ENCODE measurements at regions not wholly inside any gene's neighbourhood (a gene's known extent, or its start where the extent isn't known, plus 50 kb on each side); places are given as distances from the start of the nearest gene placed in this dataset.

DNA sequence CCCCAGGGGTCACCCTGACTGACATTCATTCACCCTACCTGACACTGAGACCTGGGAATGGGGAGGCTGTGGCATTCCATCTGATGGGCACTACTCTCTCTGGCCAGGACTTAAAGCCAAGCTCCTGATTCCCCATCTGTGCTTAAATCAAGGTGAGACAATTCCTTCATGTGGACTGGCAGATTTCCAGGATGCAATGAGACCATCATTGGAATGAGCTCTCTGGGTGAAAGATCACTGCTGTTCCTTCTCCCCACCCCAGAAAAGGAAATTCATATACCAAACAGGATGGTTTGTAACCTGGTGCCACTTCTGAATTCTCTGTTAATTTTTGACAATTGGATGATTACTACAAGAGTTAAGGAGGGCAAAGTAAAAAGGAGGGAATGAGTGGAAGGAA, 354.8 kb downstream of the MID1IP1 start:
- H2BK15ac ChIP-seq (ENCODE audit: low read depth, low read length), result no peak overlapping the region
- ATAC-seq (ENCODE audit: low read depth) (no peak), DNase-seq (no peak)
- no peaks in the 10 kb centered on the region for H3K9me1 ChIP-seq (ENCODE audit: insufficient read depth, low read length)
- TF ChIP-seq, protein P1, sequence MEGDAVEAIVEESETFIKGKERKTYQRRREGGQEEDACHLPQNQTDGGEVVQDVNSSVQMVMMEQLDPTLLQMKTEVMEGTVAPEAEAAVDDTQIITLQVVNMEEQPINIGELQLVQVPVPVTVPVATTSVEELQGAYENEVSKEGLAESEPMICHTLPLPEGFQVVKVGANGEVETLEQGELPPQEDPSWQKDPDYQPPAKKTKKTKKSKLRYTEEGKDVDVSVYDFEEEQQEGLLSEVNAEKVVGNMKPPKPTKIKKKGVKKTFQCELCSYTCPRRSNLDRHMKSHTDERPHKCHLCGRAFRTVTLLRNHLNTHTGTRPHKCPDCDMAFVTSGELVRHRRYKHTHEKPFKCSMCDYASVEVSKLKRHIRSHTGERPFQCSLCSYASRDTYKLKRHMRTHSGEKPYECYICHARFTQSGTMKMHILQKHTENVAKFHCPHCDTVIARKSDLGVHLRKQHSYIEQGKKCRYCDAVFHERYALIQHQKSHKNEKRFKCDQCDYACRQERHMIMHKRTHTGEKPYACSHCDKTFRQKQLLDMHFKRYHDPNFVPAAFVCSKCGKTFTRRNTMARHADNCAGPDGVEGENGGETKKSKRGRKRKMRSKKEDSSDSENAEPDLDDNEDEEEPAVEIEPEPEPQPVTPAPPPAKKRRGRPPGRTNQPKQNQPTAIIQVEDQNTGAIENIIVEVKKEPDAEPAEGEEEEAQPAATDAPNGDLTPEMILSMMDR (conservative IDR thresholded peaks at IDR 0.05; ENCODE audit: low read depth, low read length), result no peak
- TF ChIP-seq, protein P2, sequence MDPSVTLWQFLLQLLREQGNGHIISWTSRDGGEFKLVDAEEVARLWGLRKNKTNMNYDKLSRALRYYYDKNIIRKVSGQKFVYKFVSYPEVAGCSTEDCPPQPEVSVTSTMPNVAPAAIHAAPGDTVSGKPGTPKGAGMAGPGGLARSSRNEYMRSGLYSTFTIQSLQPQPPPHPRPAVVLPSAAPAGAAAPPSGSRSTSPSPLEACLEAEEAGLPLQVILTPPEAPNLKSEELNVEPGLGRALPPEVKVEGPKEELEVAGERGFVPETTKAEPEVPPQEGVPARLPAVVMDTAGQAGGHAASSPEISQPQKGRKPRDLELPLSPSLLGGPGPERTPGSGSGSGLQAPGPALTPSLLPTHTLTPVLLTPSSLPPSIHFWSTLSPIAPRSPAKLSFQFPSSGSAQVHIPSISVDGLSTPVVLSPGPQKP (IDR thresholded peaks at IDR 0.05; ENCODE audit: borderline replicate concordance, low read depth, low read length), result no peak
- TF ChIP-seq MAZ (IDR thresholded peaks at IDR 0.05; ENCODE audit: borderline replicate concordance, low read depth, low read length) (no peak), MXI1 (IDR thresholded peaks at IDR 0.05; ENCODE audit: borderline replicate concordance, low read depth, low read length) (no peak), NFE2L2 (IDR thresholded peaks at IDR 0.05; ENCODE audit: low read depth, low read length) (no peak), FOS (IDR thresholded peaks at IDR 0.05; ENCODE audit: low read depth, low read length) (no peak), MAFK (IDR thresholded peaks at IDR 0.05; ENCODE audit: low read depth, low read length) (no peak), SMC3 (IDR thresholded peaks at IDR 0.05; ENCODE audit: low read depth, low read length) (no peak), POLR2A (IDR thresholded peaks at IDR 0.05; ENCODE audit: low read depth, low read length) (no peak), RCOR1 (IDR thresholded peaks at IDR 0.05; ENCODE audit: insufficient replicate concordance, low read length) (no peak), RAD21 (IDR thresholded peaks at IDR 0.05; ENCODE audit: low read length) (no peak), RFX5 (IDR thresholded peaks at IDR 0.05; ENCODE audit: low read depth, low read length) (no peak), BHLHE40 (IDR thresholded peaks at IDR 0.05; ENCODE audit: low read depth, low read length) (no peak)
- TF ChIP-seq, protein P3, sequence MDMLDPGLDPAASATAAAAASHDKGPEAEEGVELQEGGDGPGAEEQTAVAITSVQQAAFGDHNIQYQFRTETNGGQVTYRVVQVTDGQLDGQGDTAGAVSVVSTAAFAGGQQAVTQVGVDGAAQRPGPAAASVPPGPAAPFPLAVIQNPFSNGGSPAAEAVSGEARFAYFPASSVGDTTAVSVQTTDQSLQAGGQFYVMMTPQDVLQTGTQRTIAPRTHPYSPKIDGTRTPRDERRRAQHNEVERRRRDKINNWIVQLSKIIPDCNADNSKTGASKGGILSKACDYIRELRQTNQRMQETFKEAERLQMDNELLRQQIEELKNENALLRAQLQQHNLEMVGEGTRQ (IDR thresholded peaks at IDR 0.05; ENCODE audit: low read depth, low read length), result no peak
- no peak overlapping the region for H2AFZ ChIP-seq (replicated peaks; ENCODE audit: low read length, poor library complexity)
- no peak overlapping the region for H2BK120ac ChIP-seq (ENCODE audit: low read depth, low read length)
- H4K8ac ChIP-seq (ENCODE audit: low read depth in 2 of 2, low read length in 2 of 2), result no peak overlapping the region
- no peak overlapping the region for H3K4me3 ChIP-seq (ENCODE audit: insufficient read depth, low read depth, low read length)
- no peak overlapping the region for H2BK20ac ChIP-seq (ENCODE audit: low read depth, low read length)
- intact Hi-C loops (cut with micrococcal nuclease), result no loop called here
- H2BK5ac ChIP-seq (ENCODE audit: low read depth, low read length, poor library complexity, severe bottlenecking), result no peak overlapping the region
- H3K36me3 ChIP-seq (ENCODE audit: control insufficient read depth, insufficient read depth, low read length), result no peaks in the 10 kb centered on the region
- no peak overlapping the region for H3K27ac ChIP-seq (ENCODE audit: insufficient read depth, low read length)
- dilution Hi-C loops (cut with HindIII; ENCODE audit: low sequenced_read_pairs, unreplicated experiment), result no loop called here
- no peak overlapping the region for H2AK5ac ChIP-seq (ENCODE audit: low read depth, low read length)
- no peaks in the 10 kb centered on the region for H3K9me3 ChIP-seq (ENCODE audit: control insufficient read depth, insufficient read depth, low read length)
- H3K4me1 ChIP-seq (ENCODE audit: control insufficient read depth, insufficient read depth, low read length), result no peaks in the 10 kb centered on the region
- ChIA-PET CTCF (no interaction called here), POLR2A (ENCODE audit: unreplicated experiment) (no interaction called here)
- no TSS peak for BruUV-seq (replicated peaks)
- H3K27me3 ChIP-seq (ENCODE audit: control insufficient read depth, insufficient read depth, low read length), result peaks cover 12% of the 10 kb centered on the region
- H3K23ac ChIP-seq (ENCODE audit: low read depth, low read length), result no peak overlapping the region
- no peak overlapping the region for H4K5ac ChIP-seq (ENCODE audit: low read depth, low read length)
- H3K79me1 ChIP-seq (ENCODE audit: low read depth in 1 of 2, low read length in 2 of 2), result no peaks in the 10 kb centered on the region
- H3K4me2 ChIP-seq (ENCODE audit: low read depth, low read length), result no peak overlapping the region
- no peak overlapping the region for H3K4ac ChIP-seq (ENCODE audit: low read depth, low read length)
- no peak overlapping the region for H3K14ac ChIP-seq (replicated peaks; ENCODE audit: low read depth, low read length)
- no peak overlapping the region for H2AK9ac ChIP-seq (replicated peaks; ENCODE audit: low read depth, low read length, poor library complexity)
- no peak overlapping the region for H3K56ac ChIP-seq (ENCODE audit: extremely low read depth, insufficient read depth, low read length)
- H3K18ac ChIP-seq (ENCODE audit: low read depth, low read length), result no peak overlapping the region
- H4K20me1 ChIP-seq (ENCODE audit: insufficient read depth, low read length), result no peaks in the 10 kb centered on the region; the same call in 1 of the 2 replicates
- H4K91ac ChIP-seq (ENCODE audit: insufficient read depth, low read depth, low read length), result no peak overlapping the region
- no peak overlapping the region for H3K9ac ChIP-seq (ENCODE audit: low read depth, low read length)
- in situ Hi-C loops (cut with MboI; ENCODE audit: low sequenced_read_pairs), result no loop called here

All from IMR-90 (cell line).